ENCODE measurements at regions not wholly inside any gene's neighbourhood (a gene's known extent, or its start where the extent isn't known, plus 50 kb on each side); places are given as distances from the start of the nearest gene placed in this dataset.
"Not testable (repeated sequence)": the region's sequence is repeated elsewhere in the genome, so short reads cannot be mapped to it uniquely, and the experiment has no call there.

- no peak overlapping the region for H3K4me3 ChIP-seq (ENCODE audit: low read length in 2 of 2)
- no peaks in the 10 kb centered on the region for H3K9me3 ChIP-seq (ENCODE audit: control insufficient read depth in 2 of 2, low read length in 2 of 2)
- no peak overlapping the region for H3K27ac ChIP-seq (ENCODE audit: low read length)
- H3K9ac ChIP-seq (ENCODE audit: low read length in 2 of 2) = no peak overlapping the region
- H3K27me3 ChIP-seq (ENCODE audit: control insufficient read depth in 1 of 2, insufficient read depth in 2 of 2, low read length in 2 of 2) = no peaks in the 10 kb centered on the region
- no peaks in the 10 kb centered on the region for H3K36me3 ChIP-seq (ENCODE audit: control insufficient read depth in 2 of 2, insufficient read depth in 2 of 2, low read length in 2 of 2)
- H3K4me1 ChIP-seq (ENCODE audit: control insufficient read depth, insufficient read depth, low read length) = no peaks in the 10 kb centered on the region
These were observed 1945.3 kb upstream of the RAG2 start for GRCh38 chr11:38543311-38543710.

GRCh38 chr11:38538866-38539680 is 1941.0 kb upstream of the RAG2 start:
- Histone ChIP-seq H3K36me3 (ENCODE audit: control insufficient read depth in 2 of 2, insufficient read depth in 2 of 2, low read length in 2 of 2) (no peaks in the 10 kb centered on the region), H3K9me3 (ENCODE audit: control insufficient read depth in 2 of 2, low read length in 2 of 2) (peaks cover 0 to 6% of the 10 kb centered on the region in 2 donors), H3K4me1 (ENCODE audit: control insufficient read depth, insufficient read depth, low read length) (no peaks in the 10 kb centered on the region), H3K27me3 (ENCODE audit: control insufficient read depth in 1 of 2, insufficient read depth in 2 of 2, low read length in 2 of 2) (no peaks in the 10 kb centered on the region), H3K4me3 (ENCODE audit: low read length in 2 of 2) (no peak overlapping the region), H3K9ac (ENCODE audit: low read length in 2 of 2) (no peak overlapping the region), H3K27ac (ENCODE audit: low read length) (no peak overlapping the region)

GRCh38 chr11:38530226-38530625 is 1932.2 kb upstream of the RAG2 start:
- Histone ChIP-seq H3K27ac (ENCODE audit: low read length) (no peak overlapping the region), H3K9ac (ENCODE audit: low read length in 2 of 2) (no peak overlapping the region), H3K4me1 (ENCODE audit: control insufficient read depth, insufficient read depth, low read length) (no peaks in the 10 kb centered on the region), H3K27me3 (ENCODE audit: control insufficient read depth in 1 of 2, insufficient read depth in 2 of 2, low read length in 2 of 2) (no peaks in the 10 kb centered on the region), H3K4me3 (ENCODE audit: low read length in 2 of 2) (no peak overlapping the region), H3K36me3 (ENCODE audit: control insufficient read depth in 2 of 2, insufficient read depth in 2 of 2, low read length in 2 of 2) (no peaks in the 10 kb centered on the region), H3K9me3 (ENCODE audit: control insufficient read depth in 2 of 2, low read length in 2 of 2) (no peaks in the 10 kb centered on the region)

GRCh38 chr11:38524945-38525344 is 1926.9 kb upstream of the RAG2 start:
- no peak overlapping the region for H3K4me3 ChIP-seq (ENCODE audit: low read length in 2 of 2)
- H3K27ac ChIP-seq (ENCODE audit: low read length) = no peak overlapping the region
- H3K9me3 ChIP-seq (ENCODE audit: control insufficient read depth in 2 of 2, low read length in 2 of 2) = no peaks in the 10 kb centered on the region
- no peaks in the 10 kb centered on the region for H3K4me1 ChIP-seq (ENCODE audit: control insufficient read depth, insufficient read depth, low read length)
- no peaks in the 10 kb centered on the region for H3K36me3 ChIP-seq (ENCODE audit: control insufficient read depth in 2 of 2, insufficient read depth in 2 of 2, low read length in 2 of 2)
- H3K9ac ChIP-seq (ENCODE audit: low read length in 2 of 2) = no peak overlapping the region
- no peaks in the 10 kb centered on the region for H3K27me3 ChIP-seq (ENCODE audit: control insufficient read depth in 1 of 2, insufficient read depth in 2 of 2, low read length in 2 of 2)

GRCh38 chr11:38517991-38518390 is 1920.0 kb upstream of the RAG2 start:
- Histone ChIP-seq H3K9ac (ENCODE audit: low read length in 2 of 2) (no peak overlapping the region), H3K27me3 (ENCODE audit: control insufficient read depth in 1 of 2, insufficient read depth in 2 of 2, low read length in 2 of 2) (no peaks in the 10 kb centered on the region), H3K27ac (ENCODE audit: low read length) (no peak overlapping the region), H3K4me3 (ENCODE audit: low read length in 2 of 2) (no peak overlapping the region), H3K4me1 (ENCODE audit: control insufficient read depth, insufficient read depth, low read length) (no peaks in the 10 kb centered on the region), H3K36me3 (ENCODE audit: control insufficient read depth in 2 of 2, insufficient read depth in 2 of 2, low read length in 2 of 2) (no peaks in the 10 kb centered on the region), H3K9me3 (ENCODE audit: control insufficient read depth in 2 of 2, low read length in 2 of 2) (peaks cover 0 to 4% of the 10 kb centered on the region in 2 donors)

GRCh38 chr11:38512830-38513229 is 1914.8 kb upstream of the RAG2 start:
- H3K9me3 ChIP-seq (ENCODE audit: control insufficient read depth in 2 of 2, low read length in 2 of 2); H3K27ac ChIP-seq (ENCODE audit: low read length); H3K4me3 ChIP-seq (ENCODE audit: low read length in 2 of 2); H3K36me3 ChIP-seq (ENCODE audit: control insufficient read depth in 2 of 2, insufficient read depth in 2 of 2, low read length in 2 of 2); H3K9ac ChIP-seq (ENCODE audit: low read length in 2 of 2); H3K27me3 ChIP-seq (ENCODE audit: control insufficient read depth in 1 of 2, insufficient read depth in 2 of 2, low read length in 2 of 2); H3K4me1 ChIP-seq (ENCODE audit: control insufficient read depth, insufficient read depth, low read length): not testable (repeated sequence)

- H3K9me3 ChIP-seq (ENCODE audit: control insufficient read depth in 2 of 2, low read length in 2 of 2) = no peaks in the 10 kb centered on the region
These were observed 1912.0 kb upstream of the RAG2 start for GRCh38 chr11:38510041-38510440.

GRCh38 chr11:38503876-38504275 is 1905.8 kb upstream of the RAG2 start:
- H3K4me3 ChIP-seq (ENCODE audit: low read length in 2 of 2) = no peak overlapping the region
- H3K9me3 ChIP-seq (ENCODE audit: control insufficient read depth in 2 of 2, low read length in 2 of 2) = no peaks in the 10 kb centered on the region
- no peak overlapping the region for H3K9ac ChIP-seq (ENCODE audit: low read length in 2 of 2)
- no peak overlapping the region for H3K27ac ChIP-seq (ENCODE audit: low read length)
- no peaks in the 10 kb centered on the region for H3K4me1 ChIP-seq (ENCODE audit: control insufficient read depth, insufficient read depth, low read length)
- no peaks in the 10 kb centered on the region for H3K27me3 ChIP-seq (ENCODE audit: control insufficient read depth in 1 of 2, insufficient read depth in 2 of 2, low read length in 2 of 2)
- no peaks in the 10 kb centered on the region for H3K36me3 ChIP-seq (ENCODE audit: control insufficient read depth in 2 of 2, insufficient read depth in 2 of 2, low read length in 2 of 2)

More at GRCh38 chr11:38510041-38510440, 1912.0 kb upstream of the RAG2 start:
- no peak overlapping the region for H3K4me3 ChIP-seq (ENCODE audit: low read length in 2 of 2)
- no peak overlapping the region for H3K9ac ChIP-seq (ENCODE audit: low read length in 2 of 2)
- no peak overlapping the region for H3K27ac ChIP-seq (ENCODE audit: low read length)
- no peaks in the 10 kb centered on the region for H3K36me3 ChIP-seq (ENCODE audit: control insufficient read depth in 2 of 2, insufficient read depth in 2 of 2, low read length in 2 of 2)
- no peaks in the 10 kb centered on the region for H3K27me3 ChIP-seq (ENCODE audit: control insufficient read depth in 1 of 2, insufficient read depth in 2 of 2, low read length in 2 of 2)
- no peaks in the 10 kb centered on the region for H3K4me1 ChIP-seq (ENCODE audit: control insufficient read depth, insufficient read depth, low read length)

- Histone ChIP-seq H3K27me3 (ENCODE audit: control insufficient read depth in 1 of 2, insufficient read depth in 2 of 2, low read length in 2 of 2) (no peaks in the 10 kb centered on the region), H3K27ac (ENCODE audit: low read length) (no peak overlapping the region), H3K9me3 (ENCODE audit: control insufficient read depth in 2 of 2, low read length in 2 of 2) (no peaks in the 10 kb centered on the region), H3K9ac (ENCODE audit: low read length in 2 of 2) (no peak overlapping the region), H3K4me1 (ENCODE audit: control insufficient read depth, insufficient read depth, low read length) (no peaks in the 10 kb centered on the region), H3K4me3 (ENCODE audit: low read length in 2 of 2) (no peak overlapping the region), H3K36me3 (ENCODE audit: control insufficient read depth in 2 of 2, insufficient read depth in 2 of 2, low read length in 2 of 2) (no peaks in the 10 kb centered on the region)
These were observed 1900.7 kb upstream of the RAG2 start for GRCh38 chr11:38498721-38499120.

GRCh38 chr11:38491986-38492385 is 1894.0 kb upstream of the RAG2 start:
- no peaks in the 10 kb centered on the region for H3K36me3 ChIP-seq (ENCODE audit: control insufficient read depth in 2 of 2, insufficient read depth in 2 of 2, low read length in 2 of 2)
- no peaks in the 10 kb centered on the region for H3K27me3 ChIP-seq (ENCODE audit: control insufficient read depth in 1 of 2, insufficient read depth in 2 of 2, low read length in 2 of 2)
- H3K27ac ChIP-seq (ENCODE audit: low read length) = no peak overlapping the region
- H3K9me3 ChIP-seq (ENCODE audit: control insufficient read depth in 2 of 2, low read length in 2 of 2) = no peaks in the 10 kb centered on the region
- H3K4me1 ChIP-seq (ENCODE audit: control insufficient read depth, insufficient read depth, low read length) = no peaks in the 10 kb centered on the region
- no peak overlapping the region for H3K4me3 ChIP-seq (ENCODE audit: low read length in 2 of 2)
- no peak overlapping the region for H3K9ac ChIP-seq (ENCODE audit: low read length in 2 of 2)

GRCh38 chr11:38481391-38481790 is 1883.4 kb upstream of the RAG2 start:
- Histone ChIP-seq H3K9ac (ENCODE audit: low read length in 2 of 2) (no peak overlapping the region), H3K4me3 (ENCODE audit: low read length in 2 of 2) (no peak overlapping the region), H3K36me3 (ENCODE audit: control insufficient read depth in 2 of 2, insufficient read depth in 2 of 2, low read length in 2 of 2) (no peaks in the 10 kb centered on the region), H3K27ac (ENCODE audit: low read length) (no peak overlapping the region), H3K9me3 (ENCODE audit: control insufficient read depth in 2 of 2, low read length in 2 of 2) (no peaks in the 10 kb centered on the region), H3K4me1 (ENCODE audit: control insufficient read depth, insufficient read depth, low read length) (no peaks in the 10 kb centered on the region), H3K27me3 (ENCODE audit: control insufficient read depth in 1 of 2, insufficient read depth in 2 of 2, low read length in 2 of 2) (no peaks in the 10 kb centered on the region)
